NB4 (cell line): ENCODE measurements at regions not wholly inside any gene's neighbourhood (a gene's known extent, or its start where the extent isn't known, plus 50 kb on each side); places are given as distances from the start of the nearest gene placed in this dataset.

ENCODE experiments used
- DNase-seq: peaks from one replicate; pipeline ENCODE4 v3.0.0; 2010; ENCODE audit warnings: low read depth
- H3K4me3 ChIP-seq: one replicate; pipeline ENCODE4 v1.5.1; 2011; ENCODE audit warnings: mild to moderate bottlenecking, low read depth, low read length, moderate library complexity
- CTCF ChIP-seq: IDR thresholded peaks from one replicate; pipeline ENCODE4 v1.5.1; 2012; ENCODE audit warnings: low read depth, low read length
- MAX ChIP-seq: IDR thresholded peaks from 2 replicates; pipeline ENCODE4 v1.6.1; 2011; ENCODE audit warnings: low read depth, low read length
- MYC ChIP-seq: IDR thresholded peaks from 2 replicates; pipeline ENCODE4 v1.6.1; 2011; ENCODE audit warnings: low read depth, low read length
- POLR2A ChIP-seq: IDR thresholded peaks from 2 replicates; pipeline ENCODE4 v1.6.1; 2011; ENCODE audit warnings: mild to moderate bottlenecking; ENCODE audit not compliant: insufficient read length; ENCODE audit errors: extremely low read depth

GRCh38 chr9:109969011-109969410, 189.0 kb downstream of the PALM2AKAP2 start:
- peak; percentile 28 for DNase-seq
- H3K4me3 ChIP-seq = no peak overlapping the region
- TF ChIP-seq POLR2A (no peak), MYC (no peak), MAX (no peak), CTCF (no peak)

GRCh38 chr9:109969573-109970237, 189.7 kb downstream of the PALM2AKAP2 start:
- H3K4me3 ChIP-seq = no peak overlapping the region
- no peak for TF ChIP-seq MYC
- no peak for TF ChIP-seq MAX
- TF ChIP-seq POLR2A = no peak
- no peak for TF ChIP-seq CTCF
- DNase-seq = no peak

- TF ChIP-seq MYC = no peak
- no peak for TF ChIP-seq CTCF
- no peak for TF ChIP-seq POLR2A
- no peak overlapping the region for H3K4me3 ChIP-seq
- no peak for DNase-seq
These were observed 191.2 kb downstream of the PALM2AKAP2 start for GRCh38 chr9:109971226-109971625.

- DNase-seq = peak; percentile 49
- no peak overlapping the region for H3K4me3 ChIP-seq
- no peak for TF ChIP-seq POLR2A
- no peak for TF ChIP-seq MYC
- TF ChIP-seq MAX = no peak
- TF ChIP-seq CTCF = peak; percentile 25
These were observed 192.3 kb downstream of the PALM2AKAP2 start for GRCh38 chr9:109972026-109972882.

GRCh38 chr9:109973336-109973735, 193.3 kb downstream of the PALM2AKAP2 start:
- no peak for DNase-seq
- no peak for TF ChIP-seq POLR2A
- TF ChIP-seq CTCF = no peak
- no peak for TF ChIP-seq MAX
- TF ChIP-seq MYC = no peak

More at GRCh38 chr9:109973336-109973735, 193.3 kb downstream of the PALM2AKAP2 start:
- no peak overlapping the region for H3K4me3 ChIP-seq
